AG04450 (cell line): ENCODE measurements at regions not wholly inside any gene's neighbourhood (a gene's known extent, or its start where the extent isn't known, plus 50 kb on each side); places are given as distances from the start of the nearest gene placed in this dataset.
"Not testable (repeated sequence)": the region's sequence is repeated elsewhere in the genome, so short reads cannot be mapped to it uniquely, and the experiment has no call there.

Experiments
- CTCF ChIA-PET: fragments of 300-600, 350-600 bp; formaldehyde crosslinking; extraction: SDS; loops from one replicate; lab custom pipeline; 2022; ENCODE audit warnings: antibody characterized with exemption, inconsistent platforms; lab: Charles Lee
- POLR2A ChIA-PET: fragments of 350-600 bp; formaldehyde crosslinking; extraction: SDS; loops from one replicate; lab custom pipeline; 2021; ENCODE audit warnings: antibody characterized with exemption, inconsistent platforms; lab: Yijun Ruan, JAX
- DNase-seq: peaks from one replicate; pipeline ENCODE4 v3.0.0-alpha.2; 2011; ENCODE audit warnings: low read depth, low spot score
- H3K27ac ChIP-seq: one replicate; pipeline ENCODE4 v1.5.1; 2012; ENCODE audit warnings: low read depth, low read length, control low read depth
- H3K27me3 ChIP-seq: one replicate; pipeline ENCODE4 v1.6.0; 2012; ENCODE audit warnings: low read length; ENCODE audit not compliant: control insufficient read depth, insufficient read depth
- H3K4me3 ChIP-seq: 2 replicates; pipeline ENCODE4 v1.5.1; 2011; ENCODE audit warnings: mild to moderate bottlenecking, low read depth, low read length, control low read depth
- H3K9me3 ChIP-seq: 2 replicates; pipeline ENCODE4 v1.5.1; 2012; ENCODE audit warnings: low read length; ENCODE audit not compliant: control insufficient read depth, insufficient read depth
- CTCF ChIP-seq: IDR thresholded peaks from 2 replicates; pipeline ENCODE4 v1.5.1; 2011; ENCODE audit warnings: low read depth, low read length, control low read depth, inconsistent platforms

GRCh38 chr6:18634912-18635311, 247.8 kb downstream of the RNF144B start:
- CTCF ChIA-PET: no interaction called here
- Histone ChIP-seq H3K27ac (no peak overlapping the region), H3K4me3 (no peak overlapping the region), H3K9me3 (no peaks in the 10 kb centered on the region), H3K27me3 (no peaks in the 10 kb centered on the region)
- DNase-seq: no peak
- POLR2A ChIA-PET: no interaction called here
- no peak for TF ChIP-seq CTCF

- H3K9me3 ChIP-seq: no peaks in the 10 kb centered on the region
Observed at GRCh38 chr6:18640134-18640533, 253.0 kb downstream of the RNF144B start.

GRCh38 chr6:18640754-18641153, 253.6 kb downstream of the RNF144B start:
- ChIA-PET POLR2A (no interaction called here), CTCF (no interaction called here)
- H3K9me3 ChIP-seq: no peaks in the 10 kb centered on the region
- no peak overlapping the region for H3K4me3 ChIP-seq
- no peaks in the 10 kb centered on the region for H3K27me3 ChIP-seq
- H3K27ac ChIP-seq: no peak overlapping the region
- no peak for TF ChIP-seq CTCF
- DNase-seq: no peak

More at GRCh38 chr6:18640134-18640533, 253.0 kb downstream of the RNF144B start:
- ChIA-PET CTCF (no interaction called here), POLR2A (no interaction called here)
- no peak overlapping the region for H3K4me3 ChIP-seq
- no peak for DNase-seq
- no peaks in the 10 kb centered on the region for H3K27me3 ChIP-seq
- TF ChIP-seq CTCF: no peak
- no peak overlapping the region for H3K27ac ChIP-seq

- no peak for TF ChIP-seq CTCF
- peaks cover 4% of the 10 kb centered on the region; the same call in 1 of the 2 replicates for H3K9me3 ChIP-seq
- POLR2A ChIA-PET: no interaction called here
- CTCF ChIA-PET: interaction anchor here (0.6 to 0.9 kb wide), 2 partner anchors 59 to 331 kb away, joined by 3 to 7 read pairs; no protein-coding TSS in a partner anchor
- H3K4me3 ChIP-seq: no peak overlapping the region
- DNase-seq: no peak
- H3K27ac ChIP-seq: no peak overlapping the region
- no peaks in the 10 kb centered on the region for H3K27me3 ChIP-seq
Observed at GRCh38 chr6:18654821-18655220, 267.7 kb downstream of the RNF144B start.

GRCh38 chr6:18656506-18656905, 269.4 kb downstream of the RNF144B start:
- H3K27me3 ChIP-seq: no peaks in the 10 kb centered on the region
- no peak for TF ChIP-seq CTCF
- no peak overlapping the region for H3K4me3 ChIP-seq
- no peak overlapping the region for H3K27ac ChIP-seq
- ChIA-PET POLR2A (no interaction called here), CTCF (no interaction called here)
- peaks cover 4% of the 10 kb centered on the region; the same call in 1 of the 2 replicates for H3K9me3 ChIP-seq
- no peak for DNase-seq

- H3K4me3 ChIP-seq, H3K9me3 ChIP-seq, POLR2A ChIA-PET, H3K27me3 ChIP-seq, DNase-seq, H3K27ac ChIP-seq: not testable (repeated sequence)
- CTCF ChIA-PET: interaction anchor here (0.6 kb wide), 1 partner anchor 1097 kb away, joined by 3 read pairs; no protein-coding TSS in a partner anchor
Observed at GRCh38 chr6:18659994-18660393, 272.8 kb downstream of the RNF144B start.
